Activated T-cell treated with anti-CD3 and anti-CD28 coated beads for 24 hours (primary cell): ENCODE measurements at regions not wholly inside any gene's neighbourhood (a gene's known extent, or its start where the extent isn't known, plus 50 kb on each side); places are given as distances from the start of the nearest gene placed in this dataset.
"Not testable (repeated sequence)": the region's sequence is repeated elsewhere in the genome, so short reads cannot be mapped to it uniquely, and the experiment has no call there.

ENCODE experiments used
- DNase-seq: peaks from one replicate; pipeline ENCODE4 v3.0.0-alpha.2; 2020; ENCODE audit warnings: low read depth

GRCh38 chr10:8128511-8128910 is 74.0 kb downstream of the GATA3 start:
- DNase-seq = no peak

- DNase-seq = no peak
Observed at GRCh38 chr10:8129438-8129837, 75.0 kb downstream of the GATA3 start.

GRCh38 chr10:8130973-8131911 is 76.8 kb downstream of the GATA3 start:
- peak; percentile 41 for DNase-seq

- DNase-seq = peak; percentile 42
Observed at GRCh38 chr10:8133146-8133545, 78.7 kb downstream of the GATA3 start.

- DNase-seq = no peak
Observed at GRCh38 chr10:8136736-8137135, 82.2 kb downstream of the GATA3 start.

- peak; percentile 26 for DNase-seq
Observed at GRCh38 chr10:8137272-8137681, 82.8 kb downstream of the GATA3 start.

- peak; percentile 26 for DNase-seq
Observed at GRCh38 chr10:8137726-8138125, 83.2 kb downstream of the GATA3 start.

GRCh38 chr10:8138471-8138870 is 84.0 kb downstream of the GATA3 start:
- DNase-seq = no peak

GRCh38 chr10:8144496-8144895 is 90.0 kb downstream of the GATA3 start:
- no peak for DNase-seq

GRCh38 chr10:8146650-8147049 is 92.2 kb downstream of the GATA3 start:
- no peak for DNase-seq

GRCh38 chr10:8149991-8150390 is 95.5 kb downstream of the GATA3 start:
- no peak for DNase-seq

- no peak for DNase-seq
Observed at GRCh38 chr10:8150401-8150905, 96.0 kb downstream of the GATA3 start.

- DNase-seq = no peak
Observed at GRCh38 chr10:8151086-8151485, 96.6 kb downstream of the GATA3 start.

- DNase-seq = no peak
Observed at GRCh38 chr10:8156918-8157317, 102.4 kb downstream of the GATA3 start.

- no peak for DNase-seq
Observed at GRCh38 chr10:8158193-8159071, 103.9 kb downstream of the GATA3 start.

GRCh38 chr10:8159341-8160165 is 105.1 kb downstream of the GATA3 start:
- DNase-seq = no peak

GRCh38 chr10:8163824-8164223 is 109.3 kb downstream of the GATA3 start:
- DNase-seq = no peak

GRCh38 chr10:8164640-8165039 is 110.2 kb downstream of the GATA3 start:
- DNase-seq = not testable (repeated sequence)

- DNase-seq = no peak
Observed at GRCh38 chr10:8168836-8169235, 114.3 kb downstream of the GATA3 start.

- DNase-seq = no peak
Observed at GRCh38 chr10:8171008-8171407, 116.5 kb downstream of the GATA3 start.

GRCh38 chr10:8172604-8173003 is 118.1 kb downstream of the GATA3 start:
- no peak for DNase-seq
